NCI-H2227 (cell line): ENCODE measurements at regions not wholly inside any gene's neighbourhood (a gene's known extent, or its start where the extent isn't known, plus 50 kb on each side); places are given as distances from the start of the nearest gene placed in this dataset.

Source experiments
- DNase-seq: peaks from one replicate; lab custom pipeline; 2025; ENCODE audit not compliant: unreplicated experiment; lab: John Stamatoyannopoulos, UW

GRCh38 chr12:85733221-85733840 lies 102.9 kb downstream of the RASSF9 start:
- DNase-seq: no peak

GRCh38 chr12:85733984-85734383 lies 102.2 kb downstream of the RASSF9 start:
- DNase-seq: no peak

GRCh38 chr12:85740186-85740585 lies 96.0 kb downstream of the RASSF9 start:
- DNase-seq: no peak

GRCh38 chr12:85741046-85741445 lies 95.2 kb downstream of the RASSF9 start:
- no peak for DNase-seq

DNA sequence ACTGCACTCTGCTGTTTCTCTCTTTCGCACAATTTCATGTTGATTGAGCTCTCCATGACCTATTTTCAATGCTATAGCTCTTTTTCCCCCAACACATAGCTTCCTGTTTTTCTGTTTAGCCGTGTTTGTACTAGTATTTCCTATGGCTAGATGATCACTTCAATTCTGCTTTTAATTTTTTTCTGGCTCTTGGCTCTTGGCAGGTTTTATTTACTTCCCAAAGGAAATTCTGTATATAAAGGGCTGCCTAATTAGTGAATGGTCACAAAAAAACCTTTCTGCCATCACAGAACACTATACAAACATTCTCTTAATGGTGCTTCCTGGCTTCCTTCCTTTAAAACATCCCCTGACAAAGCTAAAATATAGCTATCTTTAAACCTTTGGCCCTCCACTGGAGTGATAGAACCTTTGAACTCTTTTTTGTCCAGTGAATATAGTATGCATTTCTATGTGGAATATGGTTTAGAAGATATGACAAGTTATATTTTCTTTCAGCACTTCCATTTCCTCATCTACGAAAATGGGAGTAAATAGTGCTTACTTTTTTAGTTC lies 88.2 kb downstream of the RASSF9 start:
- no peak for DNase-seq
